ENCODE measurements at regions not wholly inside any gene's neighbourhood (a gene's known extent, or its start where the extent isn't known, plus 50 kb on each side); places are given as distances from the start of the nearest gene placed in this dataset.

- TF ChIP-seq CTCF (IDR thresholded peaks at IDR 0.05) = no peak
- no peak for TF ChIP-seq ZFX (IDR thresholded peaks at IDR 0.05; ENCODE audit: borderline replicate concordance)
These were observed 62.0 kb upstream of the NAMPT start for GRCh38 chr7:106346678-106347217.

Measured in 22Rv1 (cell line).